MCF 10A (cell line): ENCODE measurements at regions not wholly inside any gene's neighbourhood (a gene's known extent, or its start where the extent isn't known, plus 50 kb on each side); places are given as distances from the start of the nearest gene placed in this dataset.
"Not testable (repeated sequence)": the region's sequence is repeated elsewhere in the genome, so short reads cannot be mapped to it uniquely, and the experiment has no call there.

ENCODE experiments used
- BruUV-seq: library from RNA; stranded (reverse); fragments of 400-500 nt; replicated peaks from 2 replicates; lab custom pipeline; 2021; lab: Mats Ljungman, UMichigan
- CTCF ChIA-PET: fragments of 300-600 bp; sonication (Branson Sonifier 250); formaldehyde crosslinking; extraction: SDS; loops from one replicate; lab custom pipeline; 2021; ENCODE audit warnings: antibody characterized with exemption, inconsistent platforms; lab: Yijun Ruan, JAX
- POLR2A ChIA-PET: fragments of 300-600, 350-650 bp; sonication (Branson Sonifier 250); formaldehyde crosslinking; extraction: SDS; loops from one replicate; lab custom pipeline; 2020; ENCODE audit warnings: antibody characterized with exemption, inconsistent platforms; lab: Yijun Ruan, JAX
- DNase-seq: peaks from one replicate; pipeline ENCODE4 v3.0.0-alpha.2; 2018; ENCODE audit not compliant: unreplicated experiment
- H3K27ac Mint-ChIP-seq: one replicate; pipeline ENCODE4 v1.8.0; 2022; ENCODE audit warnings: mild to moderate bottlenecking, low read depth, mixed read lengths; ENCODE audit not compliant: unreplicated experiment
- H3K27me3 Mint-ChIP-seq: one replicate; pipeline ENCODE4 v1.8.0; 2022; ENCODE audit warnings: mixed read lengths; ENCODE audit not compliant: insufficient read depth, unreplicated experiment
- H3K36me3 Mint-ChIP-seq: one replicate; pipeline ENCODE4 v1.8.0; 2022; ENCODE audit warnings: mild to moderate bottlenecking, moderate library complexity, mixed read lengths; ENCODE audit not compliant: insufficient read depth, unreplicated experiment
- H3K4me1 Mint-ChIP-seq: one replicate; pipeline ENCODE4 v1.8.0; 2022; ENCODE audit warnings: mixed read lengths; ENCODE audit not compliant: insufficient read depth, unreplicated experiment
- H3K4me3 Mint-ChIP-seq: one replicate; pipeline ENCODE4 v1.8.0; 2022; ENCODE audit warnings: mild to moderate bottlenecking, moderate library complexity, mixed read lengths; ENCODE audit not compliant: unreplicated experiment
- H3K9me3 Mint-ChIP-seq: one replicate; pipeline ENCODE4 v1.8.0; 2022; ENCODE audit warnings: mixed read lengths; ENCODE audit not compliant: unreplicated experiment
- CTCF ChIP-seq: fragments of 200-600 bp; IDR thresholded peaks from one replicate; pipeline ENCODE4 v1.8.0; 2022; ENCODE audit warnings: antibody characterized with exemption, mild to moderate bottlenecking; ENCODE audit not compliant: unreplicated experiment
- intact Hi-C: fragments of 100-400 bp; cut with micrococcal nuclease; formaldehyde crosslinking; loops from 2 replicates; pipeline ENCODE4 v1.14.1; 2022

GRCh38 chr9:42388146-42388690 is 204.8 kb downstream of the SPATA31A6 start:
- Mint-ChIP-seq H3K36me3 (no peaks in the 10 kb centered on the region), H3K4me3 (no peak overlapping the region), H3K27ac (no peak overlapping the region), H3K27me3 (no peaks in the 10 kb centered on the region), H3K9me3 (no peaks in the 10 kb centered on the region), H3K4me1 (no peaks in the 10 kb centered on the region)
- no peak for DNase-seq
- ChIA-PET CTCF (no interaction called here), POLR2A (no interaction called here)
- intact Hi-C loops = no loop called here
- no peak for TF ChIP-seq CTCF
- BruUV-seq = no TSS peak

GRCh38 chr9:42388846-42389245 is 205.4 kb downstream of the SPATA31A6 start:
- ChIA-PET POLR2A (no interaction called here), CTCF (no interaction called here)
- intact Hi-C loops = no loop called here
- no peaks in the 10 kb centered on the region for H3K9me3 Mint-ChIP-seq
- no peak for TF ChIP-seq CTCF
- H3K27ac Mint-ChIP-seq = no peak overlapping the region
- no peak for DNase-seq
- H3K27me3 Mint-ChIP-seq = no peaks in the 10 kb centered on the region
- no peak overlapping the region for H3K4me3 Mint-ChIP-seq
- BruUV-seq = no TSS peak
- no peaks in the 10 kb centered on the region for H3K4me1 Mint-ChIP-seq
- H3K36me3 Mint-ChIP-seq = no peaks in the 10 kb centered on the region

- H3K4me3 Mint-ChIP-seq, H3K27me3 Mint-ChIP-seq, POLR2A ChIA-PET, intact Hi-C loops, CTCF ChIA-PET, H3K36me3 Mint-ChIP-seq, H3K4me1 Mint-ChIP-seq, H3K27ac Mint-ChIP-seq, BruUV-seq, H3K9me3 Mint-ChIP-seq, DNase-seq: not testable (repeated sequence)
Measured at GRCh38 chr9:42392773-42393455, 209.5 kb downstream of the SPATA31A6 start.

GRCh38 chr9:42396318-42396717 is 212.9 kb downstream of the SPATA31A6 start:
- CTCF ChIA-PET = no interaction called here
- no peaks in the 10 kb centered on the region for H3K9me3 Mint-ChIP-seq
- no peak for DNase-seq
- no peaks in the 10 kb centered on the region for H3K4me1 Mint-ChIP-seq
- no peaks in the 10 kb centered on the region for H3K36me3 Mint-ChIP-seq
- POLR2A ChIA-PET = no interaction called here
- no peak overlapping the region for H3K27ac Mint-ChIP-seq
- no peak for TF ChIP-seq CTCF
- BruUV-seq = no TSS peak
- no peaks in the 10 kb centered on the region for H3K27me3 Mint-ChIP-seq
- intact Hi-C loops = no loop called here
- no peak overlapping the region for H3K4me3 Mint-ChIP-seq

GRCh38 chr9:42397336-42397735 is 213.9 kb downstream of the SPATA31A6 start:
- POLR2A ChIA-PET, CTCF ChIA-PET, H3K27me3 Mint-ChIP-seq, intact Hi-C loops, H3K36me3 Mint-ChIP-seq, H3K4me1 Mint-ChIP-seq, H3K27ac Mint-ChIP-seq, H3K4me3 Mint-ChIP-seq, H3K9me3 Mint-ChIP-seq, BruUV-seq: not testable (repeated sequence)
- DNase-seq = peak; percentile 35

- intact Hi-C loops, H3K4me1 Mint-ChIP-seq, H3K36me3 Mint-ChIP-seq, BruUV-seq, H3K9me3 Mint-ChIP-seq, DNase-seq, H3K27ac Mint-ChIP-seq, H3K4me3 Mint-ChIP-seq, CTCF ChIA-PET, POLR2A ChIA-PET, H3K27me3 Mint-ChIP-seq: not testable (repeated sequence)
Measured at GRCh38 chr9:42402919-42403318, 219.5 kb downstream of the SPATA31A6 start.

- H3K4me1 Mint-ChIP-seq, H3K27ac Mint-ChIP-seq, POLR2A ChIA-PET, H3K4me3 Mint-ChIP-seq, H3K27me3 Mint-ChIP-seq, DNase-seq, CTCF ChIA-PET, H3K36me3 Mint-ChIP-seq, H3K9me3 Mint-ChIP-seq, intact Hi-C loops, BruUV-seq: not testable (repeated sequence)
Measured at GRCh38 chr9:42409581-42409980, 226.1 kb downstream of the SPATA31A6 start.
